Upper lobe of left lung (tissue), 6 donors: ENCODE measurements at regions not wholly inside any gene's neighbourhood (a gene's known extent, or its start where the extent isn't known, plus 50 kb on each side); places are given as distances from the start of the nearest gene placed in this dataset.
A peak's percentile ranks its signal among the peaks of the same experiment; 100 is the strongest.
"Not testable (repeated sequence)": the region's sequence is repeated elsewhere in the genome, so short reads cannot be mapped to it uniquely, and the experiment has no call there.

ENCODE experiments used
- ATAC-seq, 2 donors: fragments of 200-7000 bp; cut with Tn5 transposase; one replicate each; pipeline ENCODE4 v1.9.1; 2022; ENCODE audit warnings: mild to moderate bottlenecking in 2 of 2, moderate library complexity in 2 of 2; ENCODE audit not compliant: low FRiP score in 2 of 2
- DNase-seq, 2 donors: peaks; one replicate each; pipeline ENCODE4 v3.0.0-alpha.2; 2019 to 2020
- H3K27ac ChIP-seq, 4 donors: fragments of 200-600 bp; sonication (generic); one replicate each; pipeline ENCODE4 v1.5.1; 2016 to 2019
- H3K27me3 ChIP-seq, 4 donors: fragments of 200-600 bp; sonication (generic); one replicate each; pipeline ENCODE4 v1.5.1; 2017 to 2019
- H3K36me3 ChIP-seq, 4 donors: fragments of 200-600 bp; sonication (generic); one replicate each; pipeline ENCODE4 v1.5.1; 2016 to 2019
- H3K4me1 ChIP-seq, 4 donors: fragments of 200-600 bp; sonication (generic); one replicate each; pipeline ENCODE4 v1.5.1; 2018 to 2019
- H3K4me3 ChIP-seq, 4 donors: fragments of 200-600 bp; sonication (generic); one replicate each; pipeline ENCODE4 v1.5.1; 2017 to 2019; ENCODE audit warnings: mild to moderate bottlenecking in 2 of 4, moderate library complexity in 1 of 4
- H3K9me3 ChIP-seq, 4 donors: fragments of 200-600 bp; sonication (generic); one replicate each; pipeline ENCODE4 v1.5.1; 2018 to 2019
- CTCF ChIP-seq, 6 experiments: fragments of 450-650 bp in 4 of 6; fragments of 200-600 bp in 2 of 6; sonication (generic) in 2 of 6; IDR thresholded peaks; one replicate each; pipeline ENCODE4 v1.5.1; 2016 to 2019; ENCODE audit warnings: antibody characterized with exemption in 6 of 6
- EP300 ChIP-seq, 4 donors: sonication (generic); formaldehyde crosslinking; IDR thresholded peaks; one replicate each; pipeline ENCODE4 v1.5.1; 2017; ENCODE audit warnings: antibody characterized with exemption in 4 of 4, control low read depth in 2 of 4
- POLR2A ChIP-seq, 4 donors: fragments of 450-650 bp; IDR thresholded peaks; one replicate each; pipeline ENCODE4 v1.5.1; 2016 to 2017; ENCODE audit warnings: antibody characterized with exemption in 4 of 4, mild to moderate bottlenecking in 2 of 4
- POLR2AphosphoS5 ChIP-seq, 2 donors: sonication (generic); formaldehyde crosslinking; IDR thresholded peaks; one replicate each; pipeline ENCODE4 v1.5.1; 2017; ENCODE audit warnings: antibody characterized with exemption in 2 of 2
- WGBS, 2 donors: methylation state at CpG; one replicate each; pipeline ENCODE4 v1.1.5; 2017 to 2018; 5-methylcytosine and 5-hydroxymethylcytosine counted together
- donor health status: DM: no; HTN: no; CAD: no; lungs with moderate emphysema.
- donor health status: DM: no; HTN: yes; CAD: no; lungs with severe emphysema.

- no peaks in the 10 kb centered on the region for H3K36me3 ChIP-seq
- ATAC-seq (no peak), DNase-seq (no peak)
- no peak overlapping the region for H3K4me3 ChIP-seq
- H3K27me3 ChIP-seq: no peaks in the 10 kb centered on the region
- H3K27ac ChIP-seq: no peak overlapping the region
- no peaks in the 10 kb centered on the region for H3K9me3 ChIP-seq
- no peaks in the 10 kb centered on the region for H3K4me1 ChIP-seq
- 48 to 61% methylated on average over 2 of the region's 2 CpGs for WGBS, 2 donors
- TF ChIP-seq EP300 (IDR thresholded peaks at IDR 0.05) (no peak), POLR2AphosphoS5 (IDR thresholded peaks at IDR 0.05) (no peak)
Measured at GRCh38 chr5:54383941-54384340, 71.6 kb upstream of the HSPB3 start.

- Histone ChIP-seq H3K36me3 (no peaks in the 10 kb centered on the region), H3K4me1 (no peaks in the 10 kb centered on the region), H3K4me3 (no peak overlapping the region), H3K9me3 (no peaks in the 10 kb centered on the region), H3K27ac (no peak overlapping the region), H3K27me3 (no peaks in the 10 kb centered on the region)
- no peak for TF ChIP-seq POLR2A (IDR thresholded peaks at IDR 0.05)
- no peak for DNase-seq
- WGBS, 2 donors: 65 to 75% methylated on average over 3 of the region's 3 CpGs
- no peak for ATAC-seq
Measured at GRCh38 chr5:54383225-54383901, 72.1 kb upstream of the HSPB3 start.

- ATAC-seq: not testable (repeated sequence)
- DNase-seq: peak in 1 of 2 donors; percentile 71
- WGBS, 2 donors: 95 to 97% methylated on average over 5 to 11 of the region's 31 CpGs
Measured at GRCh38 chr5:54381319-54381718, 70.9 kb upstream of the ARL15 start.

GRCh38 chr5:54379590-54379989 lies 69.2 kb upstream of the ARL15 start:
- 78% methylated on average over 2 of the region's 2 CpGs for WGBS, 2 donors
- Histone ChIP-seq H3K27me3 (no peaks in the 10 kb centered on the region), H3K27ac (no peak overlapping the region), H3K9me3 (no peaks in the 10 kb centered on the region), H3K4me1 (no peaks in the 10 kb centered on the region), H3K4me3 (no peak overlapping the region), H3K36me3 (no peaks in the 10 kb centered on the region)
- no peak for ATAC-seq
- no peak for TF ChIP-seq EP300 (IDR thresholded peaks at IDR 0.05)
- TF ChIP-seq CTCF (IDR thresholded peaks at IDR 0.05): no peak
- no peak for TF ChIP-seq POLR2AphosphoS5 (IDR thresholded peaks at IDR 0.05)
- no peak for TF ChIP-seq POLR2A (IDR thresholded peaks at IDR 0.05)
- no peak for DNase-seq

More at GRCh38 chr5:54381319-54381718, 70.9 kb upstream of the ARL15 start:
- not testable (repeated sequence) for H3K4me3 ChIP-seq, H3K27ac ChIP-seq, H3K4me1 ChIP-seq, H3K27me3 ChIP-seq, H3K9me3 ChIP-seq, H3K36me3 ChIP-seq

GRCh38 chr5:54378707-54379106 lies 68.3 kb upstream of the ARL15 start:
- 96 to 97% methylated on average over 8 to 10 of the region's 10 CpGs for WGBS, 2 donors

GRCh38 chr5:54377339-54377738 lies 67.0 kb upstream of the ARL15 start:
- not testable (repeated sequence) for ATAC-seq
- 96 to 100% methylated on average over 1 of the region's 1 CpG for WGBS, 2 donors

More at GRCh38 chr5:54378707-54379106, 68.3 kb upstream of the ARL15 start:
- Histone ChIP-seq H3K4me1 (no peaks in the 10 kb centered on the region), H3K36me3 (no peaks in the 10 kb centered on the region), H3K4me3 (no peak overlapping the region), H3K27me3 (no peaks in the 10 kb centered on the region), H3K9me3 (no peaks in the 10 kb centered on the region), H3K27ac (no peak overlapping the region)
- ATAC-seq (no peak), DNase-seq (peak in 1 of 2 donors; percentile 52)
- TF ChIP-seq EP300 (IDR thresholded peaks at IDR 0.05) (no peak), POLR2A (IDR thresholded peaks at IDR 0.05) (no peak), POLR2AphosphoS5 (IDR thresholded peaks at IDR 0.05) (no peak), CTCF (IDR thresholded peaks at IDR 0.05) (no peak)

GRCh38 chr5:54370982-54371381 lies 60.6 kb upstream of the ARL15 start:
- H3K27ac ChIP-seq: no peak overlapping the region
- H3K27me3 ChIP-seq: no peaks in the 10 kb centered on the region
- H3K4me3 ChIP-seq: no peak overlapping the region
- H3K9me3 ChIP-seq: peaks cover 0 to 3% (median 0%) of the 10 kb centered on the region in 4 donors
- TF ChIP-seq EP300 (IDR thresholded peaks at IDR 0.05) (no peak), POLR2A (IDR thresholded peaks at IDR 0.05) (no peak)
- no peaks in the 10 kb centered on the region for H3K4me1 ChIP-seq
- ATAC-seq: no peak
- DNase-seq: no peak
- H3K36me3 ChIP-seq: no peaks in the 10 kb centered on the region

More at GRCh38 chr5:54377339-54377738, 67.0 kb upstream of the ARL15 start:
- not testable (repeated sequence) for H3K9me3 ChIP-seq, DNase-seq, H3K27me3 ChIP-seq, H3K27ac ChIP-seq, H3K36me3 ChIP-seq, H3K4me3 ChIP-seq, H3K4me1 ChIP-seq
